ENCODE measurements at regions not wholly inside any gene's neighbourhood (a gene's known extent, or its start where the extent isn't known, plus 50 kb on each side); places are given as distances from the start of the nearest gene placed in this dataset.

DNA sequence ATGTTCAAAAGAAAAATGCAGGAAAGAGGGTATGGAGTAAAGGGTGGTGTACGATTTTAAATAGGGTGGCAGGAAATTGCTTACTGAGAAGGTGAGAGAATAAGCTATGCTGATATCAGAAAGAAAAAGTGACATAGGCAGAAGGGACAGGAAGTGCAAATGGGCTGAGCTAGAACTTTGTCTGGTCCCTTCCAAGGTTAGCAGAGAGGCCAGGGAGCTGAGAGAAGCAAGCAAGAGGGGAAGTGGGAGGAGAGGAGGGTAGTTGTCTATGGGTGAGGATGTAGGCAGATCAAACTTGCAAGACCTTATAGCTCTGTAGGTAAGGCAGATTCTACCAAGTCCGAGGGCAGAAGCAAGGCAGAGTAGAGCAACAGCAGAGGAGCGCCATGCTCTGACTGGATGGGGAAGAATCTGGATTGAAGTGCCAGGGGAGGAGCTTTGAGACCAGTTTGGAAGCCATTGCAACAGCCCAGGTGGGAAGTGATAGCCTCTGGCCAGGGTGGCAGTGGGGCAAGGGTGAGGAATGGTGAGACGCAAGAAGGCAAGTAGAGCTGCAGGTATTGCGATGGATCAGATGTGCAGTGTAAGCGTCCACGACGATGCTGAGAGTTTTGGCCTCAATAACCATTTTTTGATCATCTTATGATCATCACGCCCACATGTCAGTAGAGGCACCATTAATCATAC lies 134.4 kb upstream of the APCDD1 start:
- TF ChIP-seq POLR2A (IDR thresholded peaks at IDR 0.05; ENCODE audit: low read length) (no peak), GATA1 (IDR thresholded peaks at IDR 0.05; ENCODE audit: low read depth, low read length) (no peak)

Data from erythroblast (primary cell).